Nephron (organoid): ENCODE measurements at regions not wholly inside any gene's neighbourhood (a gene's known extent, or its start where the extent isn't known, plus 50 kb on each side); places are given as distances from the start of the nearest gene placed in this dataset.

Experiments
- H3K27ac Mint-ChIP-seq, 3 experiments: 2 replicates each; pipeline ENCODE4 v1.8.0; 2020; ENCODE audit warnings: mixed read lengths in 3 of 3, mild to moderate bottlenecking in 2 of 3, moderate library complexity in 1 of 3
- H3K27me3 Mint-ChIP-seq: 2 replicates; pipeline ENCODE4 v1.8.0; 2021; ENCODE audit warnings: low read depth, mild to moderate bottlenecking, moderate library complexity, mixed read lengths
- H3K36me3 Mint-ChIP-seq: 2 replicates; pipeline ENCODE4 v1.8.0; 2020; ENCODE audit warnings: low read depth, mixed read lengths
- H3K4me1 Mint-ChIP-seq: 2 replicates; pipeline ENCODE4 v1.8.0; 2020; ENCODE audit warnings: mixed read lengths
- H3K4me3 Mint-ChIP-seq, 3 experiments: 2 replicates each; pipeline ENCODE4 v1.8.0; 2020; ENCODE audit warnings: mild to moderate bottlenecking in 3 of 3, mixed read lengths in 3 of 3, moderate library complexity in 2 of 3
- H3K9me3 Mint-ChIP-seq: 2 replicates; pipeline ENCODE4 v1.8.0; 2020; ENCODE audit warnings: mixed read lengths
- CTCF ChIP-seq, 3 experiments: fragments of 200-600 bp; sonication (generic); IDR thresholded peaks; one replicate each; pipeline ENCODE4 v1.5.0; 2021; ENCODE audit warnings: antibody characterized with exemption in 3 of 3; ENCODE audit not compliant: unreplicated experiment in 3 of 3

GRCh38 chr6:21845018-21845417 lies 251.5 kb downstream of the SOX4 start:
- H3K27ac Mint-ChIP-seq = peak overlapping the region; percentile 88 to 95 (median 90)
- peaks cover 71% of the 10 kb centered on the region for H3K4me1 Mint-ChIP-seq
- H3K36me3 Mint-ChIP-seq = peaks cover 44% of the 10 kb centered on the region
- H3K4me3 Mint-ChIP-seq = peak overlapping the region in 1 of 3 experiments; percentile 45
- H3K27me3 Mint-ChIP-seq = no peaks in the 10 kb centered on the region
- no peak for TF ChIP-seq CTCF (IDR thresholded peaks at IDR 0.05; ENCODE audit: unreplicated experiment in 3 of 3)
- H3K9me3 Mint-ChIP-seq = peaks cover 3% of the 10 kb centered on the region

- peak overlapping the region in 2 of 3 experiments; percentile 28 to 42 for H3K4me3 Mint-ChIP-seq
- peaks cover 71% of the 10 kb centered on the region for H3K4me1 Mint-ChIP-seq
- TF ChIP-seq CTCF (IDR thresholded peaks at IDR 0.05; ENCODE audit: unreplicated experiment in 3 of 3) = no peak
- no peaks in the 10 kb centered on the region for H3K27me3 Mint-ChIP-seq
- H3K9me3 Mint-ChIP-seq = peaks cover 3% of the 10 kb centered on the region
- H3K27ac Mint-ChIP-seq = peak overlapping the region; percentile 88 to 95 (median 90)
- H3K36me3 Mint-ChIP-seq = peaks cover 44% of the 10 kb centered on the region
Measured at GRCh38 chr6:21845439-21846140, 252.0 kb downstream of the SOX4 start.

GRCh38 chr6:21846541-21847451 lies 253.2 kb downstream of the SOX4 start:
- Mint-ChIP-seq H3K36me3 (peaks cover 38% of the 10 kb centered on the region), H3K4me3 (peak overlapping the region; percentile 19 to 62 (median 24)), H3K4me1 (peaks cover 71% of the 10 kb centered on the region), H3K27ac (peak overlapping the region; percentile 88 to 95 (median 90)), H3K27me3 (no peaks in the 10 kb centered on the region), H3K9me3 (peaks cover 3% of the 10 kb centered on the region)
- no peak for TF ChIP-seq CTCF (IDR thresholded peaks at IDR 0.05; ENCODE audit: unreplicated experiment in 3 of 3)

- Mint-ChIP-seq H3K4me1 (peaks cover 71% of the 10 kb centered on the region), H3K4me3 (peak overlapping the region in 2 of 3 experiments; percentile 13 to 62)
Measured at GRCh38 chr6:21847711-21848480, 254.3 kb downstream of the SOX4 start.

More at GRCh38 chr6:21847711-21848480, 254.3 kb downstream of the SOX4 start:
- Mint-ChIP-seq H3K9me3 (peaks cover 6% of the 10 kb centered on the region), H3K27ac (peak overlapping the region; percentile 88 to 95 (median 90)), H3K27me3 (no peaks in the 10 kb centered on the region), H3K36me3 (peaks cover 37% of the 10 kb centered on the region)
- TF ChIP-seq CTCF (IDR thresholded peaks at IDR 0.05; ENCODE audit: unreplicated experiment in 3 of 3) = no peak
